DND-41 (cell line): ENCODE measurements at regions not wholly inside any gene's neighbourhood (a gene's known extent, or its start where the extent isn't known, plus 50 kb on each side); places are given as distances from the start of the nearest gene placed in this dataset.

Experiments used
- ATAC-seq: fragments of 200-7000 bp; cut with Tn5 transposase; 3 replicates; pipeline ENCODE4 v1.9.1; 2021; ENCODE audit warnings: low read depth; ENCODE audit not compliant: insufficient read depth
- DNase-seq: peaks from one replicate; pipeline ENCODE4 v3.0.0-alpha.2; 2020
- H2AFZ ChIP-seq: 2 replicates; pipeline ENCODE4 v1.6.0; 2012; ENCODE audit warnings: low read depth, low read length
- H3K27ac ChIP-seq: 2 replicates; pipeline ENCODE4 v1.5.1; 2012; ENCODE audit warnings: low read length, inconsistent platforms
- H3K27me3 ChIP-seq: fragments of 200-600 bp; sonication (generic); 2 replicates; pipeline ENCODE4 v1.6.0; 2012; ENCODE audit warnings: low read length, mild to moderate bottlenecking, inconsistent platforms; ENCODE audit not compliant: insufficient read depth, poor library complexity
- H3K36me3 ChIP-seq: 2 replicates; pipeline ENCODE4 v1.5.1; 2012; ENCODE audit warnings: low read length, inconsistent platforms; ENCODE audit not compliant: insufficient read depth
- H3K4me1 ChIP-seq: 2 replicates; pipeline ENCODE4 v1.5.1; 2012; ENCODE audit warnings: mild to moderate bottlenecking, low read length; ENCODE audit not compliant: insufficient read depth
- H3K4me2 ChIP-seq: 2 replicates; pipeline ENCODE4 v1.6.0; 2012; ENCODE audit warnings: mild to moderate bottlenecking, moderate library complexity, low read length, inconsistent platforms; ENCODE audit not compliant: insufficient read depth
- H3K4me3 ChIP-seq, 2 experiments: fragments of 200-600 bp in 1 of 2; shearing (Covaris generic) in 1 of 2; 2 replicates each; pipeline ENCODE4 v1.5.1; 2012 to 2016; ENCODE audit warnings: inconsistent platforms in 2 of 2, low read length in 2 of 2, mild to moderate bottlenecking in 2 of 2, low read depth in 1 of 2, moderate library complexity in 1 of 2
- H3K79me2 ChIP-seq: 2 replicates; pipeline ENCODE4 v1.6.0; 2012; ENCODE audit warnings: low read length, inconsistent platforms; ENCODE audit not compliant: insufficient read depth
- H3K9ac ChIP-seq: 2 replicates; pipeline ENCODE4 v1.6.0; 2012; ENCODE audit warnings: low read depth, mild to moderate bottlenecking, inconsistent platforms, low read length, moderate library complexity
- H3K9me3 ChIP-seq: 2 replicates; pipeline ENCODE4 v1.5.1; 2012; ENCODE audit warnings: low read length, moderate library complexity, mild to moderate bottlenecking, inconsistent platforms; ENCODE audit not compliant: insufficient read depth, severe bottlenecking
- H4K20me1 ChIP-seq: 2 replicates; pipeline ENCODE4 v1.6.0; 2012; ENCODE audit warnings: low read length; ENCODE audit not compliant: insufficient read depth
- CTCF ChIP-seq: IDR thresholded peaks from 2 replicates; pipeline ENCODE4 v1.5.1; 2012; ENCODE audit warnings: borderline replicate concordance, low read length, moderate library complexity, mild to moderate bottlenecking; ENCODE audit not compliant: poor library complexity, severe bottlenecking; ENCODE audit errors: extremely low read depth
- EZH2 ChIP-seq: IDR thresholded peaks from 3 replicates; pipeline ENCODE4 v1.6.1; 2012; ENCODE audit warnings: borderline replicate concordance, low read depth, mild to moderate bottlenecking, moderate library complexity, low read length, inconsistent platforms; ENCODE audit not compliant: severe bottlenecking

GRCh38 chr17:14935845-14936485, 329.2 kb downstream of the PMP22 start:
- Histone ChIP-seq H3K9ac (no peak overlapping the region), H3K27me3 (no peaks in the 10 kb centered on the region), H3K4me3 (no peak overlapping the region), H3K9me3 (no peaks in the 10 kb centered on the region), H3K36me3 (no peaks in the 10 kb centered on the region), H2AFZ (no peak overlapping the region), H3K4me2 (no peak overlapping the region), H3K4me1 (no peaks in the 10 kb centered on the region), H3K27ac (no peak overlapping the region), H4K20me1 (no peaks in the 10 kb centered on the region), H3K79me2 (no peaks in the 10 kb centered on the region)
- DNase-seq, result no peak
- TF ChIP-seq CTCF, result no peak
- TF ChIP-seq EZH2, result no peak
- no peak for ATAC-seq

GRCh38 chr17:14935139-14935841, 329.8 kb downstream of the PMP22 start:
- Histone ChIP-seq H3K36me3 (no peaks in the 10 kb centered on the region), H3K4me1 (no peaks in the 10 kb centered on the region), H3K9me3 (no peaks in the 10 kb centered on the region), H2AFZ (no peak overlapping the region), H3K79me2 (no peaks in the 10 kb centered on the region), H4K20me1 (no peaks in the 10 kb centered on the region), H3K4me2 (no peak overlapping the region), H3K27me3 (no peaks in the 10 kb centered on the region), H3K9ac (no peak overlapping the region), H3K4me3 (no peak overlapping the region), H3K27ac (no peak overlapping the region)
- no peak for DNase-seq
- TF ChIP-seq CTCF (no peak), EZH2 (no peak)
- no peak for ATAC-seq

- no peak for DNase-seq
- no peak overlapping the region for H3K9ac ChIP-seq
Observed at GRCh38 chr17:14933676-14934075, 331.4 kb downstream of the PMP22 start.

More at GRCh38 chr17:14933676-14934075, 331.4 kb downstream of the PMP22 start:
- no peak for TF ChIP-seq EZH2
- no peak for TF ChIP-seq CTCF
- Histone ChIP-seq H3K4me2 (no peak overlapping the region), H2AFZ (no peak overlapping the region), H4K20me1 (no peaks in the 10 kb centered on the region), H3K4me1 (no peaks in the 10 kb centered on the region), H3K27ac (no peak overlapping the region), H3K36me3 (no peaks in the 10 kb centered on the region), H3K79me2 (no peaks in the 10 kb centered on the region), H3K4me3 (no peak overlapping the region), H3K9me3 (no peaks in the 10 kb centered on the region), H3K27me3 (no peaks in the 10 kb centered on the region)
- ATAC-seq, result no peak
